OCI-LY7 (cell line): ENCODE measurements at regions not wholly inside any gene's neighbourhood (a gene's known extent, or its start where the extent isn't known, plus 50 kb on each side); places are given as distances from the start of the nearest gene placed in this dataset.

ENCODE experiments used
- CTCF ChIP-seq: fragments of 200-600 bp; sonication (generic); conservative IDR thresholded peaks from 2 replicates; pipeline ENCODE4 v1.5.1; 2014; ENCODE audit warnings: mild to moderate bottlenecking, antibody characterized with exemption, low read length, moderate library complexity, mixed read lengths
- EZH2phosphoT487 ChIP-seq: fragments of 200-600 bp; sonication (generic); IDR thresholded peaks from 2 replicates; pipeline ENCODE4 v1.6.1; 2018; ENCODE audit warnings: low read depth, borderline replicate concordance, mild to moderate bottlenecking, mixed run types, antibody characterized with exemption, low read length, moderate library complexity, mixed read lengths

DNA sequence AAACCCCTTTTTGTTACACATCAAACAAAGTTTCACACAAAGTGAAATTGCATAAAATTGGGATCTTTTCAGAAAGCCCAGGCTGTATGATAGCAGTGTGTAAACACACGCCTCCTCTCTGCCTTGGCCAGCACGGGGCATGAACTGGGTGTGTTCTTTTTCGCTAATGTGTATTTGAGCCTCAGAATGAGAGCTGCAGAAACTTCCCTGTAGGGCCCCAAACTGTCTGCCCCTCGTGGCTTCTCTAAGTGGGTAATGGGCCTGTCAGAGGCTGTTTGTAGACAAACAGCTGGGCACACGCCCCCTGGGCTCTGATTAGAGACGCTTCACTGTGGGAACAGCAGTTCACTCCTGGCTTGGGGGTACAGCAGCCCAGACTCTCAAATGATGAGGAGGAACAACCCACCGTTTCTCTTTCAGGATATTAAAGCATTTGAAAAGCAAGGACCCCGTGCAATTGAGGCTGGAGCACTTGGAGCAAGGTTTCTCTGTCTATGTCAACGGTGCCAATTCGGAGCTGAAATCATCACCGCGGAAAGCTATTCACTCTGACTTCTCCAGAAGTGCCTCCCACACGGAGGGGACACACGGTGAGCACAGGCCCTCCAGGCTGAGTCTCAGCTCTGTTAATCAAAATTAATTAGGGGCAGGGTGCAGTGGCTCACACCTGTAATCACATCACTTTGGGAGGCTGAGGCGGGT, 78.4 kb downstream of the KATNIP start:
- TF ChIP-seq EZH2phosphoT487: no peak
- no peak for TF ChIP-seq CTCF
